ENCODE measurements at regions not wholly inside any gene's neighbourhood (a gene's known extent, or its start where the extent isn't known, plus 50 kb on each side); places are given as distances from the start of the nearest gene placed in this dataset.

DNA sequence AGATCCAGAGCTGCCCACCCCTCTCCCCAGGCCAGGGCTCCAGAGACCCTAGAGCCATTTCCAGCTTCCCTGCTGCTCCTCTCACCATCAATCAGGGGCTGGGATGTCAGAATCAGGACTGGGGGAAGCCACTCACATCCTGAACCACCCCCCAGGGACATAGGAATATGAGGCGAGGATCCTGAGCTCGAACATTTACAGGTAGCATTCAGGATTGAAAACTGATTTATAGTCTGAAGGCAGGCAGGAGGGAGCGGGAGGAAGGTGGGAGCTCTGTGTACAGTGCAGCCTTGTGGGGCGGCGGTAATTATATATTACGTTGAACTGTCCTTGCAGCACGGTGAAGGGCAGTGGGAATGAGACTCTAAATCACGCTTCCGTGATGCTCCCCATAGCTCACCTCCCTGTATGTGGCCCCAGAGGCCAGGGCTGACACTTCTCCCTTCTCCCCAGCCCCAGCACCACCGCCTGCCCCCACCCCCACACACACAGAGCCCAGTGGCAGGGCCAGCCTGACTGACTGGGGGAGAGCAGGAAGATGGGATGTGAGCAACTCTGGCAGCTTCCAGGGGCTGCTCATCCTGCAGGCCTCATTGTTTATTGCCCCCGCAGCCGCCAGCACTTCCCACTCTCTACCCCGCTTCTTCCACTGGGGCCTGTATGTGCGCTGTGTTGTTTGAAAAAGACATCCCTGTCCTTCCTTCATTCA lies 76.0 kb upstream of the HSPA9 start:
- DNase-seq (ENCODE audit: low spot score) = no peak

DNA sequence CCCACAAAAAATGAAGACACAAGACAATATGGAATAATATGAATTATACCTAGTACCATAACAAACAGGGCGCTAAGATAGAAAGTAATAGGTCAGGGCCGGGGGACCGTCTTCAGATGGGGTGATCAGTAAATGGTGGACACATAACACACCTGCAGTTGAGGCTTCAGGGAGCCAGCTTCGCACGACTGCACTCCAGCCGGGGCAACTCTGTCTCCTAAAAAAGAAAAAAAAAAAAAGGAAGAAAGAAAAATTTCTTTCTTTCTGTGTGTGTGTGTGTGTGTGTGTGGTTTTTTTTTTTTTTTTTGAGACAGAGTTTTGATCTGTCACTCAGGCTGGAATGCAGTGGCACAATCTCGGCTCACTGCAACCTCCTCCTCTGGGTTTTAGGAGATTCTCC lies 75.0 kb upstream of the HSPA9 start:
- no peak for DNase-seq (ENCODE audit: low spot score)
- intact Hi-C loops (cut with DNase I) = no loop called here

More for the DNA sequence above, 76.0 kb upstream of the HSPA9 start:
- intact Hi-C loops (cut with DNase I) = no loop called here

DNA sequence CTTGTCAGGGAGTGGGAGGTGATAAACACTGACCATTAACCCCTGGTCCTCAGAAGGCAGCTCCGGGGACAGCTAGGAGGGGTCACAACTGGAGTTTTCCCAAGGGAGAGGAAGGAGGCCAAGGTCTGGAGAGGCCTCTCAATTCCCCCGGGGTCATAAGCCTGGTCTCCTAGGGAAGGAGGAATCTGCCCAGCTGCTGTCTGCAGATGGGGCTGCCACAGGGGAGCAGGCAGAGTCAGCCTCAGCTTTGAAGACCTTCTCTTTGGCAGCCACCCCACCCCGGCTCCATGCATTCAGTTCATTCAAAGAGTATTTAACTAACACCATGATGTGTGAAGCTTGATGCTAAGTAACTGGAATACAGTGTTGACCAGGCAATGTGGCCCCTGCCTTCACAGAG lies 74.6 kb upstream of the HSPA9 start:
- no peak for DNase-seq (ENCODE audit: low spot score)
- intact Hi-C loops (cut with DNase I) = loop anchor here in 1 of 2 donors (10.0 kb wide), 1 partner anchor 615 kb away; no protein-coding TSS in a partner anchor

DNA sequence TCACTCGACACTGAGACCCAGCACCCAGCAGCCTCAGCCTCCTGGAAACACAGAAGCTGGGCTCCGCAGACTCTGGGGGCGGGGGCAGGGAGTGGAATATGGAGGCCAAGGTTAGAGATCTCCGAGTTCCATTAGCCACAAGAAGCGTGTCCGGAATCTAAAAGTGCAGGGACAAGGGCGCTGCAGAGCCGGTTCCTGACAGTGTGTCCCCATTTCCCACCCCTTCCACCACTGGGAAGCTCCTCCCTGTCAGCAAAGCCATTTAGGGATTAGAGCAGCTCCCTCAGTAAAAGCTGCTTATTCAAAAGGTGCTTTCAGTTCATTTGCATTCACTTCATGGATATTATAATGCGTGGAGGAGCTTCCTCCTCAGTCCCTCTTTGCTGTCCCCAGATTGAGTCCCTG lies 74.1 kb upstream of the HSPA9 start:
- intact Hi-C loops (cut with DNase I) = loop anchor here in 1 of 2 donors (10.0 kb wide), 1 partner anchor 615 kb away; no protein-coding TSS in a partner anchor

DNA sequence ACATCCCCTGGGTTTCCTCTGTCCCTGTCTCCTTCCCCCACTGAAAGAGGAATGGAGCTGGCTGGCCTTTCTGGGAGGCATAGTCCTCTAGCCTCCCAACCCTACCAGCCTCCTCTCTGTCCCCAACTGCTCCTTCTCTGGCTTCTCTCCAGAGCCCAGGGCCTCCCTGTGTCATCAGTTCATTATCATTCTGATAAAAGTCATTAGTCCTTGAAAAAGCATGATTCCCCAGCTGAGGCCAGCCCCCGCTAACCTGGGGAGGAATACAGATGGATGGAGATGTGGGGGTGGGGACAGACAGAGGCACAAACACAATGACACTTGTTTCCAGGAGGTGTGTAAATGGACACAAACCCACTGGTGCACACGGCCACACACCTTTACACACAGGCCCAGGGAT lies 73.6 kb upstream of the HSPA9 start:
- DNase-seq (ENCODE audit: low spot score) = no peak
- intact Hi-C loops (cut with DNase I) = loop anchor here in 1 of 2 donors (10.0 kb wide), 1 partner anchor 616 kb away; no protein-coding TSS in a partner anchor

More for the DNA sequence above, 74.1 kb upstream of the HSPA9 start:
- no peak for DNase-seq (ENCODE audit: low spot score)

DNA sequence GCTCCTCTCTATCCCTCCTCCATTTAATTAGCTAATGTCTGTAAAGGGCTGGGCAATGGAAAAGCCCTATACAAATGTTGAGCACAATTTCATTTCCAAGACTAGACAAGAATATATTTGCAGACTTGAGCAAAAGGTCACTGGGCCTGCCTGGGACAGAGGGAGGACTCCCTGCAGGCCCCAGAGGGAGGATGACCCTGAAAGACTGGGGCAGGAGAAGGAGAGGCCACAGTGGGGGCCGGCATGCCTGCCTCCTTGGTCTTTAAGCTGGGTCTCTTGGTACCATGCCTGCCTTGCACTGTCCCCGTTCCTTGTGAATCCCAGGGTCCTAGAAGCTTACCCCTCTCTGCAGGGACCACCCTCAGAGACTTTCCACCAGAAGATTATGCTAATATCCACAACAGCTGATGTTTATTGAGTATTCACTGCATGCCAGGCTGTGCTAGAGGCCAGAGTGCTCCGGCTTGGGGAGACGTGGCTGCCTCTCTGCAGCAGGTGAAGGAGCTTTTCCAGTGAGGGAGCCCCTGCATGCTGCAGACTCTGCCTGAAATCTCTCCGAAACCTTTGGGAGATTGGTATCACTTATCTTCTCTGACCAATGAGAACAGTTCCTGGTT lies 72.7 kb upstream of the HSPA9 start:
- intact Hi-C loops (cut with DNase I) = loop anchor here in 1 of 2 donors (10.0 kb wide), 1 partner anchor 617 kb away; no protein-coding TSS in a partner anchor
- DNase-seq (ENCODE audit: low spot score) = no peak

DNA sequence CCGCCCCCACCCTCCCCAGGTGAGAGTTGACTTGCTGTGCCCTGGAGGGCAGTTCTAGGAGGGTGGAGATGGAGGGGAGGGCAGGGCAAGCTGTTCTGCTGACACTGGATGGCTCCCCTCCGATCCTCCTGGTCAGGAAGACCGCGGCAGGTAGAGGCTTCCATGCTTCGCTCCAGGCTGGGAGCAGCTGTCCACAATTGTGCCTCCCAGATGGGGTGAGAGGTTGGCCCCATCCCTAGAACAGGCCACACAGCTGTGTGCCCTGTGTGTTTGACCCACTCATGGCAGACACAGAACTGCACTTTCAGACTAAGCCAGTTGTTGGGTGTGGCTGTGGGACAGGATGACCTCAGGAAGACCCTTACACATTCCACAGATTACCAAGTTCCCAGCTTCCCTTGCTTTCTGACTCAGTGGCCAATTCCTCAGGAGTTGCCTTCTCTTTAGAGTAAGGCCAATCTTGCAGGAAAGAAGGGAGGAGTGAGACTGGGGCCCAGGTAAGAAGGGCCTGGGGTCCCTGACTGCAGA lies 72.1 kb upstream of the HSPA9 start:
- DNase-seq (ENCODE audit: low spot score) = no peak
- intact Hi-C loops (cut with DNase I) = loop anchor here in 1 of 2 donors (10.0 kb wide), 1 partner anchor 617 kb away; no protein-coding TSS in a partner anchor

DNA sequence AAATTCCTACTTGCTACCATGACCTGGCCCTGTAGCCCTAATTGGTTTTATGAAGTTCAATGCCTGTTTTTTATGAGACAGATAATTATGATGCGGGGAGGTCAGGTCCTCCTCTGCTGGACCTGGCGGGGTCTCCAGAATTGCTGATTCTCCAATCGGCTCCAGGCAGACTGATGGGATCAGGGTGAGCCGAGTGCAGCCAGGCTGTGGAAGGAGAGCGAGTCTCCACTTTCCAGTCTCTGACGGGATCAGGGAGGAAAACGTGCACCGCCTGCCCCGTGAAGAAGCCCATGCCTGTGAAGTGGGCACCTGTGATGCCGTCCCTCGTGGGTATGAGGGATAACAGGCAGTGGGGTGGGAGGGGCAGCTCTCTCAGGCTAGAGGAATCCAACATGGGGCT lies 71.5 kb upstream of the HSPA9 start:
- intact Hi-C loops (cut with DNase I) = loop anchor here in 1 of 2 donors (10.0 kb wide), 1 partner anchor 618 kb away; no protein-coding TSS in a partner anchor
- no peak for DNase-seq (ENCODE audit: low spot score)

DNA sequence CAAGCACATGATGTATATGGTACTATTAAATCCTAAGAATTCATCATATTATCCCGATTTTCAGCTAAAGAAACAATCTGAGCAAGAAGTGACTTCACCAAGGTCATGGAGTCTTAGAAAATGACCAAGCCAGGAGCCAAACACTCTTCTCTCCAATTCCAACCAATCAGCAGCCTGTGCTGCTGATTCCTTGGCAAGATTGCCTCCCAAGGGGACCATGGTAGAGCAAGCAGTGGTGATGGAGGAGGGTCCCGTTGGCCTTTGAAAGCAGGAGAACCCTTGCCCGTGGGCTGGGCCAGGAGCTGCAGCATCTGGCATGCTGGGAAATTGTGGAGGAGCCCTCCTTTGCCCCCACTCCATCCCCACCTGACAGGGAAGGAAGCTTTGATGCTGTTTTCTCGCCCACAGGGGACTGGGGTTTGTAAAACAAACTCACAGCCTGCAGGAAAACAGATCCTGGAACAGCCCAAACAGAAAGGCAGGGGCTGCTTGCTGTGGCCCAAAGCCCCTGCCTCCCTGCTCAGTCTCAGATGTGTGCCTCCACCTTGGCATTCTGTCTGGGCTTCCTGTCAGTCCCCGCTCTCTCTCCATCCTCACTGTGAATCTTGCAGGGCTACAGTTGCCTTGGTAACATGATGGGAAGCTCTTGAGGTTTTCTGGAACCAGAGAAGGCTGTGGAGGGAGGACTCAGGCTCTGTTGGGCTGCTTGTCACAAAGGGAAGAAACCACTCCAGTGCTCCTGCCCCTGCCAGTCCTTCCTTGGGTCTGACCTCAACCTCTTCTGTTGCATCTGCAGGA lies 70.8 kb upstream of the HSPA9 start:
- intact Hi-C loops (cut with DNase I) = loop anchor here in 1 of 2 donors (10.0 kb wide), 1 partner anchor 619 kb away; no protein-coding TSS in a partner anchor
- DNase-seq (ENCODE audit: low spot score) = no peak

DNA sequence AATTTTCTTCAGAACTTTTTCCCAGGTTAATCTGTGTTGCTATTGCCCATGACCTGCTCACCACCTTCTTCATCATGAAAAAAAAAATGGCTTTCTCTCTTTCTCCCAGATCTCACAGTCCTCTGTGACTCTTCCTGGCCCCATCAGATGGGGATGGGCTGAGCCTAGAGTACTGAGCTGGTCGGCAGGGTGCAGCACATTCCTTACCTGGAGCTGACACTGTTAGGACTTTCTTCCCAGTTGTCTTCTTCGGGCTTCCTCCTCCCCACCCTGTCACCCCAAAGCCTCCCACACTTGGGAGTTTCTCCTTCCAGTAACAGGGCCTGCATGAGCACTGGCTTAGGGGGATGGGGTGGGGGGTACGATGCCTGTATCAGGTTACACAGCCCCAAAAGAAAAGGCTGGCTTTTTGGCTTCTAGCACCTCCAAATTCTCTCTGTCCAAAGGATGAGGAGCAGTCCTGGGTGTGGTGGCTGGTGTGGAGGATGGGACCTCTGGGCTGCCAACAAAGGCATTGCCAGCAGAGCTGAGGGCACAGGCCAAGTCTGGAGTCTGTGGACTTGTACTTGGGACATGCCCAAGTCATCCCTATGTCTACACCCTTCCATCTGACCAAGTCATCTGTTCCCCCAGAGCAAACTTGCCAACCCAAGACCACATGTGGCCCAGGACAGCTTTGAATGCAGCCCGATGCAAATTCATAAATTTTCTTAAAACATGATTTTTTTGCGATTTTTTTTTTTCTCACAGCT lies 68.0 kb upstream of the HSPA9 start:
- no peak for DNase-seq (ENCODE audit: low spot score)
- intact Hi-C loops (cut with DNase I) = loop anchor here in 1 of 2 donors (10.0 kb wide), 1 partner anchor 622 kb away; no protein-coding TSS in a partner anchor

DNA sequence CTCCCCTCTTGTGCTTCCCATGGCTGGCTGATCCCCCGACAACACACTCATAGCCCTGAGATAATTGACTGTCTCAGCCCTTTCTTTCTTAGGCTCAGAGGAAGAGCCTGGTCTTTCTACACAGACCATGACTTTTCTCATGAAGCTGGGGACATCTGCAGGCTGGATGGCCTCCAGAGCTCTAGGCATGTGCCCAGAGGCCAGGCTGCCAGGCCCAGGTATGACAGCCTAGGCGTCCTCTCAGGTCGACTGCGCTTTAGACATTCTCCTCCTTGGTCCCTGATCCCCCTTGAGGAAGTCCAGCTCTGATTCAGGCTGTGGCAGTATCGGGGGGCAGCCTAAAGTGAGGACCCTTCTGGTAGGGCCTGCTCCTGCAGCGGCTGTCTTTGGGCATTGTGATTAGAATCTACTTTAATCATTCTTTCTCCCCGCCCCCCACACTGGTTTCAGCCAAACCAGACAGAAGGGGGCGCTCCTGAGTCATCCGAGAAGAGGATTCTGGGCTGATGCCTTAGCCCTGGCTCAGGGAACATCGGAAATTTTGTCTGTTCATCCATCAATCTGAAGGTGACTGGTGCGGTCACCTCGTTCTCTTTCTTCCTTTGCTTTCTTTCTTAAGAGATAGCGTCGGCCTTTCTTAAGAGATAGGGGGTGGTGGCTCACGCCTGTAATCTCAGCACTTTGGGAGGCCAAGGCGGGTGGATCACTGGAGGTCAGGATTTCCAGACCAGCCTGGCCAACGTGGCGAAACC lies 66.5 kb upstream of the HSPA9 start:
- DNase-seq (ENCODE audit: low spot score) = peak; percentile 87

DNA sequence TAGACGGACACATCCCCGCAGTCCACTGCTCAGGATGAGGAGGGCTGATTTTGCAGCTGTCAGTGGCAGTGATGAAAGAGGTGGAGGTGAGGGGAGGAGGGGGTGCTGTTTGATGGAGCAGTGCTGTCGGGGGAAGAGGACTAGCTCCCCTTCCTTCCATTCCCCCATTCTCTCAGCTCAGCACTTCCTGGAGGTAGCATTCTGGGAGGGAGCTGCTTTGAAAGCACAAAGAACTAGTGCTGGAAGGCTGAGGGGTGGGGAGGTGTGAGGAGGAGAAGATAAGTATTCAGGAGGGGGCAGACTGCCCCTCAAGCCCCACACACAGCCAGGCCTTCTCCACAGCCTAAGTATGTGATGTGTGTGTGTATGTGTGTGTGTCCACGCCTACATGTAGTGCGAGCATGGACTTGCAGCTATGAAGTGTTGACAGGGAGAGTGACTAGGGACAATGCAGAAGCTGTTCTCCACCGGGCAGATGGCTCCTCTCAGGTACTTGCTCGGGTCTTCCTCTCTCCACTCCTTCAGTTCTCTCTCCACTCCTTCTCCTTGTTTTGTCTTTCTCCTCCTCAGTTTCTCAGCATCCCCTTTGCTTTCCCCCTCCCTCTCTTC lies 65.5 kb upstream of the HSPA9 start:
- no peak for DNase-seq (ENCODE audit: low spot score)
- intact Hi-C loops (cut with DNase I) = loop anchor here in 1 of 2 donors (10.0 kb wide), 1 partner anchor 624 kb away; no protein-coding TSS in a partner anchor

More for the DNA sequence above, 66.5 kb upstream of the HSPA9 start:
- intact Hi-C loops (cut with DNase I) = loop anchor here in 1 of 2 donors (10.0 kb wide), 1 partner anchor 623 kb away; no protein-coding TSS in a partner anchor

DNA sequence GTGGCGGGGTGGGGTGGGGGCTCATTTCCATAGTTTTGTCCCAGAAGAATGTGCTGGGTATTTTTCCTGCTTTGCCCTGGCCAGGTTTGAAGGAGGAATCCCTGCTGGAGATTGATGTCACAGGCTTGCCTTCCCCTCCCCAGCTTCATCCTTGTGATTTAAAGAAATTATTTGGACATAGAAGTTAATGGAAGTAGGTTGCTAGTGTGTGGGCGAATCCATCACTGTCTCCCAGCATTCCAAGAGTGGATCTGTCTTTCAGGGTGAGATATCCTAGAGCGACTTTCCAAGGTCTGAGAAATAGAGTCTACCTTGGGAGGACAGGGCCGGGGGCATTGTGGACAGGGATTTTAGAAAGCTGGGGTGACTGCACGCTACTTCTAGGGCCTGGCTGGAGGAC lies 64.9 kb upstream of the HSPA9 start:
- DNase-seq (ENCODE audit: low spot score) = no peak
- intact Hi-C loops (cut with DNase I) = loop anchor here in 1 of 2 donors (10.0 kb wide), 1 partner anchor 625 kb away; no protein-coding TSS in a partner anchor

DNA sequence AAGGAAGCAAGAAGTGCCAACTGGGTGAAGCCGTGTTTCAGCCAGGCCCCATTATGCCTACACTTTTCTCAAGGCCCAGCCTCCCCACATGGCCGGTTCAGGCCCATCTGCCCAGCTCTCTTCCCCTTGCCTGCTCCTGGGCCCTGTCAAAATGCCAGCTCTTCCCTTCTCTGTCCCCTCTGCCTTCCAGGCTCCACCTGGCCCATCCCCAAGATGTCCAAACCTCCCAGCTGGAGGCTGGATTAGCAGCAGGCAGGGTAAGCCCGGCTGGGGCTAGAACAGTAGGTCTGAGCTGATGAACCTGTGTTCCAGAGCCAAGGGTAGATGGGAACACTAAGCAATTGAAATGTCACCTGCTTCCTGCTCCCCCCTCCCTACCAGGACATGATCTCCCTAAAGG lies 64.1 kb upstream of the HSPA9 start:
- intact Hi-C loops (cut with DNase I) = no loop called here

DNA sequence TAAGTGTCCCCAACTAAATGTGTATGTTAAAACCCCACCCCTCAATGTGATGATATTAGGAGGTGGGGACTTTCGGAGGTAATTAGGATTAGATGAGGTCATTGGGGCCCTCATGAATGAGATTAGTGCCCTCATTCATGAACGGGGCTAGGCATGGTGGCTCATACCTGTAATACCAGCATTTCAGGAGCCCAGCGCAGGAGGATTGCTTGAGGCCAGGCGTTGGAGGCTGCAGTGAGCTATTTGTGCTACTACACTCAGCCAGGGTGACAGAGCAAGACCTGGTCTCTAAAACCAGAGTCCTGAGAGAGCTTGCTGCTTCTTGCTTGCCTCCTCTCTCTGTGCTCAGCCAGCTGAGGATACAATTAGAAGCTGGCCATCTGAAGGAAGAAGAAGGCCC lies 62.1 kb upstream of the HSPA9 start:
- DNase-seq (ENCODE audit: low spot score) = no peak
- intact Hi-C loops (cut with DNase I) = no loop called here

More for the DNA sequence above, 64.1 kb upstream of the HSPA9 start:
- DNase-seq (ENCODE audit: low spot score) = no peak

DNA sequence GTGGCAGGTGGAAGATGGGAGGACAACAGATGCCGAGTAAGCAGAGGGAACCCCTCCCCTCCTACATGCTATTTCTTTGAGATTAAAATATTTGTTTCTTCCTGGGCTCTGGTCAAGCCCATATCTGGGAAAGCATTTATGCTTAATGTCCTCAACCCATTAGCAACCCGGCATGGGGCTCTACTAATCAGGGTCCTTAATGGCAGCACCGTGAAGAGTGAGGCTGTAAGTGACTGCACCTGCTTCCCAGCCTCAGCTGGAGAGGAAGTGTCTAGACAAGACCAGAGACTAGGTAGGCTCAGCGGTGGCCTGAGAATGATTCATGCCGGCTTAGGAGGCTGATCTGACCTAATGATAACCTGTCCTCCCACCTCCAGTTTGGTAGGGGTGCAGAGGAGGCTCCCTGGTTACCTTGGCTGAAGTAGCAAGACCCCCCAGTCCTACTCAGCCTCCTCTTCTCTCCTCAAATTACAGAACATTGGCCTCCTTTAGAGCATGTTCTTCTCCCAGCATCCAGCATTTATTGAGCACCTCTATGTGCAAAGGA lies 61.3 kb upstream of the HSPA9 start:
- intact Hi-C loops (cut with DNase I) = no loop called here
- DNase-seq (ENCODE audit: low spot score) = no peak

DNA sequence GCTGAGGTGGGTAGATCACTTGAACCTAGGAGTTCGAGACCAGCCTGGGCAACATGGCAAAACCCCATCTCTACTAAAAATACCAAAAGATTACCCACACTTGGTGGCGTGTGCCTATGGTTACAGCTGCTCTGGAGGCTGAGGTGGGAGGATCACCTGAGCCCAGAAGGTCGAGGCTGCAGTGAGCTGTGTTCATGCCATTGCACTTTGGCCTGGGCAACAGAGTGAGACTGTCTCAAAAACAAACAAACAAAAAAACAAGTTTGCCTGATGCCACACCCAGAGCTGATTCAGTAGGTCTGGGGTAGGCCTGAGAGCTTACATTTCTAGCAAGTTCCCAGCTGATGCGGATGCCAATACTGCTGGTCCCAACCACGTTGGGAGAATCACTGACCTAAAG lies 60.5 kb upstream of the HSPA9 start:
- intact Hi-C loops (cut with DNase I) = no loop called here
- DNase-seq (ENCODE audit: low spot score) = no peak

Data from posterior vena cava (tissue), 2 donors.